A549 (cell line): ENCODE measurements at regions not wholly inside any gene's neighbourhood (a gene's known extent, or its start where the extent isn't known, plus 50 kb on each side); places are given as distances from the start of the nearest gene placed in this dataset.

Source experiments
- ATAC-seq, 2 experiments: fragments of 200-7000 bp in 1 of 2; fragments of >200 bp in 1 of 2; cut with Nextera tagmentation in 1 of 2; cut with Tn5 transposase in 1 of 2; 3 replicates each; pipeline versions ENCODE4 v1.8.0 to v1.9.1; 2018 to 2020; ENCODE audit warnings: mild to moderate bottlenecking in 1 of 2, moderate library complexity in 1 of 2
- CTCF ChIA-PET: fragments of 300-600 bp; sonication (Branson Sonifier 250); formaldehyde crosslinking; extraction: SDS; loops from one replicate; lab custom pipeline; 2021; ENCODE audit warnings: antibody characterized with exemption, inconsistent platforms; lab: Yijun Ruan, JAX
- POLR2A ChIA-PET: fragments of 350-600 bp; formaldehyde crosslinking; extraction: SDS; loops from one replicate; lab custom pipeline; 2021; ENCODE audit warnings: antibody characterized with exemption, inconsistent platforms; lab: Yijun Ruan, JAX
- DNase-seq, 2 experiments: peaks; one replicate each; pipeline versions ENCODE4 v3.0.0 to v3.0.0-alpha.2; 2011 to 2016; ENCODE audit warnings: low read depth in 1 of 2, low spot score in 1 of 2
- FAIRE-seq: peaks from 2 replicates; lab custom pipeline; 2011; peaks lifted over from hg19 to GRCh38; lab: Jason Lieb, UNC
- H3K27ac ChIP-seq, 2 experiments: fragments of >200 bp; sonication (Bioruptor Twin); formaldehyde crosslinking; 3 replicates each; pipeline ENCODE4 v1.5.1; 2016 to 2017
- H3K4me1 ChIP-seq: fragments of >200 bp; sonication (Bioruptor Twin); formaldehyde crosslinking; 3 replicates; pipeline ENCODE4 v1.6.1; 2016
- H3K4me2 ChIP-seq: fragments of >200 bp; sonication (Bioruptor Twin); formaldehyde crosslinking; 3 replicates; pipeline ENCODE4 v1.6.1; 2016
- H3K4me3 ChIP-seq: fragments of >200 bp; sonication (Bioruptor Twin); formaldehyde crosslinking; 3 replicates; pipeline ENCODE4 v1.5.1; 2016
- H3K9me3 ChIP-seq: fragments of >200 bp; sonication (Bioruptor Twin); formaldehyde crosslinking; 3 replicates; pipeline ENCODE4 v1.6.1; 2016
- CBX8 ChIP-seq: fragments of 200-600 bp; sonication (generic); IDR thresholded peaks from 2 replicates; pipeline ENCODE4 v1.6.1; 2016
- EHF ChIP-seq: fragments of 250-450 bp; sonication (Bioruptor Pico); IDR thresholded peaks from 2 replicates; pipeline ENCODE4 v1.5.0; 2020; ENCODE audit warnings: mild to moderate bottlenecking
- EHMT2 ChIP-seq: fragments of 200-600 bp; sonication (generic); IDR thresholded peaks from 2 replicates; pipeline ENCODE4 v1.6.1; 2016; ENCODE audit warnings: antibody characterized with exemption, low read depth, mild to moderate bottlenecking, moderate library complexity
- FOSL2 ChIP-seq, 2 experiments: fragments of 450-650 bp in 1 of 2; fragments of >200 bp in 1 of 2; sonication (Bioruptor Twin) in 1 of 2; formaldehyde crosslinking; IDR thresholded peaks; 2 replicates each; pipeline versions ENCODE4 v1.5.0 to v1.6.1; 2016 to 2020; ENCODE audit warnings: mild to moderate bottlenecking in 1 of 2, moderate library complexity in 1 of 2
- FOXS1 ChIP-seq: fragments of 250-450 bp; sonication (Bioruptor Pico); IDR thresholded peaks from 2 replicates; pipeline ENCODE4 v1.5.0; 2020; ENCODE audit warnings: mild to moderate bottlenecking, moderate library complexity
- HDAC2 ChIP-seq: fragments of 200-600 bp; sonication (generic); IDR thresholded peaks from 2 replicates; pipeline ENCODE4 v1.6.1; 2016
- HES2 ChIP-seq: fragments of >200 bp; sonication (Bioruptor Twin); formaldehyde crosslinking; IDR thresholded peaks from 2 replicates; pipeline ENCODE4 v1.6.1; 2016
- KDM1A ChIP-seq: fragments of 200-600 bp; sonication (generic); IDR thresholded peaks from 2 replicates; pipeline ENCODE4 v1.6.1; 2016; ENCODE audit warnings: low read depth, mild to moderate bottlenecking
- MAZ ChIP-seq: fragments of 150-350 bp; IDR thresholded peaks from 2 replicates; pipeline ENCODE4 v1.6.1; 2014; ENCODE audit warnings: antibody characterized with exemption, low read depth, low read length, borderline replicate concordance
- NR3C1 ChIP-seq: fragments of >200 bp; sonication (Bioruptor Twin); formaldehyde crosslinking; IDR thresholded peaks from 3 replicates; pipeline ENCODE4 v1.6.1; 2017
- PHF8 ChIP-seq: fragments of 200-600 bp; sonication (generic); IDR thresholded peaks from 2 replicates; pipeline ENCODE4 v1.6.1; 2016; ENCODE audit warnings: low read depth, mild to moderate bottlenecking, antibody characterized with exemption, moderate library complexity, borderline replicate concordance
- RAD21 ChIP-seq, 2 experiments: fragments of >200 bp in 1 of 2; sonication (Bioruptor Twin) in 1 of 2; formaldehyde crosslinking in 1 of 2; IDR thresholded peaks in 1 of 2; conservative IDR thresholded peaks in 1 of 2; 2 replicates in 1 of 2; 3 replicates in 1 of 2; pipeline ENCODE4 v1.6.1; 2012 to 2018; ENCODE audit warnings: inconsistent platforms in 1 of 2
- RCOR1 ChIP-seq: fragments of 150-350 bp; IDR thresholded peaks from 2 replicates; pipeline ENCODE4 v1.6.1; 2014; ENCODE audit warnings: antibody characterized with exemption, low read length, low read depth
- REST ChIP-seq: fragments of 200-600 bp; sonication (generic); IDR thresholded peaks from 2 replicates; pipeline ENCODE4 v1.6.1; 2016; ENCODE audit warnings: antibody characterized with exemption, mild to moderate bottlenecking, moderate library complexity
- SMC3 ChIP-seq: fragments of >200 bp; sonication (Bioruptor Twin); formaldehyde crosslinking; IDR thresholded peaks from 3 replicates; pipeline ENCODE4 v1.6.1; 2018; ENCODE audit warnings: inconsistent platforms
- SREBF2 ChIP-seq: fragments of 450-650 bp; IDR thresholded peaks from 2 replicates; pipeline ENCODE4 v1.6.1; 2014; ENCODE audit warnings: mild to moderate bottlenecking, moderate library complexity
- TFCP2L1 ChIP-seq: fragments of 250-450 bp; sonication (Bioruptor Pico); IDR thresholded peaks from 2 replicates; pipeline ENCODE4 v1.5.0; 2021; ENCODE audit warnings: mild to moderate bottlenecking
- TP53 ChIP-seq: fragments of 250-450 bp; sonication (Bioruptor Pico); IDR thresholded peaks from 2 replicates; pipeline ENCODE4 v1.5.0; 2021; ENCODE audit warnings: mild to moderate bottlenecking, moderate library complexity
- ZNF302 ChIP-seq: fragments of 250-450 bp; sonication (Bioruptor Pico); IDR thresholded peaks from 2 replicates; pipeline ENCODE4 v1.9.0; 2021; ENCODE audit warnings: inconsistent platforms, mild to moderate bottlenecking, moderate library complexity
- ZSCAN20 ChIP-seq: fragments of 250-450 bp; sonication (Bioruptor Pico); IDR thresholded peaks from 2 replicates; pipeline ENCODE4 v1.8.0; 2022; ENCODE audit warnings: mild to moderate bottlenecking, moderate library complexity
- WGBS: methylation state at CpG from one replicate; pipeline ENCODE4 v1.1.6; 2017; ENCODE audit errors: missing lambda C conversion rate; 5-methylcytosine and 5-hydroxymethylcytosine counted together
- TF ChIP-seq, protein P1 (sequence below): fragments of >200 bp; sonication (Bioruptor Twin); formaldehyde crosslinking; IDR thresholded peaks from 3 replicates; pipeline ENCODE4 v1.5.1; 2016

DNA sequence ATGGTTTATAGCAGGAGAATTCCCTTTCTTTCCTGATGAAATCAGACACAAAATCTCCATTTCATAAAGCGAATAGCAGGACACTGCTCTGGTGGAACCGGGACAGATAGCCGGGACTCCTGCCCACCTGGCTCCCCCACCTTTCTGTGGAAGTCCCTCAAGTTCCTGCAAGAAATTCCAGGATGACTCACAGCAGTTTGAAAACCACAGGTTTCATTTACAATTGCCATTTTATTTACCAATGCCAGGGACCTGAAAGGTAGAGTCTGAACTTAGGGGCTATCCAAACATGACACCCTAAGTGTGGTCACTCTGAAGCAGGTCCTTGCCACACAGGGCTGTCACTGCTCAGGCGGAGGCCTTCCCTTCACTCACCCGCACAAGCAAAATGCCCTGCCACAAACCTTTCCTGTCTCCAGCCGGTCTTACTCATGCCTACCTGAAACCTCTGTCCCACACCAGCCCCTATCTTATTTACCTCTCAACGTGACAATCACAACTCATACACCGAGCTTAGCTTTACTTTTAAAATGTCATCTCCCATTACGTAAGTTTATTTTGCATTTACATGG lies 63.3 kb upstream of the TAF1L start:
- POLR2A ChIA-PET, result no interaction called here
- H3K9me3 ChIP-seq, result no peaks in the 10 kb centered on the region
- ATAC-seq (no peak), FAIRE-seq (no peak), DNase-seq (no peak)
- TF ChIP-seq MAZ, result no peak
- no peak overlapping the region for H3K4me3 ChIP-seq
- H3K4me2 ChIP-seq, result no peak overlapping the region
- H3K27ac ChIP-seq, result no peak overlapping the region
- H3K4me1 ChIP-seq, result 0 out of 3 replicates have a peak, but pooled peaks cover 4% of the 10 kb centered on the region
- 29% methylated on average over 9 of the region's 9 CpGs for WGBS
- CTCF ChIA-PET, result interaction anchor here (2.6 kb wide), 1 partner anchor 320 kb away, joined by 9 read pairs; no protein-coding TSS in a partner anchor

GRCh38 chr9:32701321-32702022 lies 66.0 kb upstream of the TAF1L start:
- ChIA-PET POLR2A (no interaction called here), CTCF (interaction anchor here (0.6 to 5.2 kb wide), 7 partner anchors 25 to 323 kb away, joined by 3 to 30 read pairs (median 5); no protein-coding TSS in a partner anchor)
- ATAC-seq (peak; percentile 45 to 48; a peak in 3 of 6 replicates), FAIRE-seq (no peak), DNase-seq (peak in 1 of 2 experiments; percentile 35)
- 8% methylated on average over 5 of the region's 5 CpGs for WGBS
- Histone ChIP-seq H3K27ac (peak overlapping the region in 1 of 2 experiments; percentile 36; a peak in 2 of 6 replicates), H3K9me3 (no peaks in the 10 kb centered on the region), H3K4me2 (peak overlapping the region; percentile 28; the same call in 2 of the 3 replicates), H3K4me1 (0 out of 3 replicates have a peak, but pooled peaks cover 4% of the 10 kb centered on the region), H3K4me3 (no peak overlapping the region)
- TF ChIP-seq EHMT2, result no peak
- TF ChIP-seq FOSL2 (IDR thresholded peaks at IDR 0.05), result no peak
- TF ChIP-seq FOSL2 (CRISPR knock-in tag; IDR thresholded peaks at IDR 0.05), result no peak
- TF ChIP-seq PHF8, result no peak
- no peak for TF ChIP-seq KDM1A
- TF ChIP-seq HES2, result no peak
- no peak for TF ChIP-seq RCOR1
- no peak for TF ChIP-seq TFCP2L1
- no peak for TF ChIP-seq REST
- no peak for TF ChIP-seq SMC3
- no peak for TF ChIP-seq SREBF2
- no peak for TF ChIP-seq TP53 (CRISPR knock-in tag)
- no peak for TF ChIP-seq HDAC2
- TF ChIP-seq FOXS1 (CRISPR knock-in tag), result no peak
- TF ChIP-seq EHF (CRISPR knock-in tag), result no peak
- TF ChIP-seq NR3C1, result no peak
- no peak for TF ChIP-seq CBX8
- TF ChIP-seq ZSCAN20 (CRISPR knock-in tag), result no peak
- no peak for TF ChIP-seq MAZ

DNA sequence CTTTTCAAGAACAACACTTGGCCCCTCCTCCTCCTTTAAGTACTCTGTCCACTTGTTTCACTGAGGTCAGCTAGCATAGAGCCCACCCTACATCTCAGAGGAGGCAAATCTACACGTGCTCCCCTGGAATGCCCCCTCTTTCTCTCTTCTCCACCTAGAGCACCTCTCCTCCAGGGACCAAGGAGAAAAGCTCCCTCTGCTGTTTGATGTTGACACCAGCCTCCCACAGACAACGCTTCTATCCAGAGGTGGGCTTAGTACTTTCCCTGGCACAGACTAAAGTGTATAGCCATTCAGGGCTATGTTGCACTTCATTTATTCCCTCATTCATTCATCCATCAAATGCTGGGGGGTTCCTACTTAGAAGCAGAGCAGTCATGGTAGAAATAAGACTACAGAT lies 68.2 kb upstream of the TAF1L start:
- no peak overlapping the region for H3K4me2 ChIP-seq
- WGBS, result 3% methylated on average over 2 of the region's 2 CpGs
- ChIA-PET POLR2A (no interaction called here), CTCF (interaction anchor here (0.6 to 5.2 kb wide), 10 partner anchors 18 to 434 kb away, joined by 3 to 30 read pairs (median 3); no protein-coding TSS in a partner anchor)
- no peak for FAIRE-seq
- TF ChIP-seq SMC3, result peak; percentile 35
- peak; percentile 35 to 39; a peak in 4 of 5 replicates for TF ChIP-seq RAD21 (conservative IDR thresholded peaks at IDR 0.05 in 1 of 2, IDR thresholded peaks at IDR 0.05 in 1 of 2)
- TF ChIP-seq, protein P1, sequence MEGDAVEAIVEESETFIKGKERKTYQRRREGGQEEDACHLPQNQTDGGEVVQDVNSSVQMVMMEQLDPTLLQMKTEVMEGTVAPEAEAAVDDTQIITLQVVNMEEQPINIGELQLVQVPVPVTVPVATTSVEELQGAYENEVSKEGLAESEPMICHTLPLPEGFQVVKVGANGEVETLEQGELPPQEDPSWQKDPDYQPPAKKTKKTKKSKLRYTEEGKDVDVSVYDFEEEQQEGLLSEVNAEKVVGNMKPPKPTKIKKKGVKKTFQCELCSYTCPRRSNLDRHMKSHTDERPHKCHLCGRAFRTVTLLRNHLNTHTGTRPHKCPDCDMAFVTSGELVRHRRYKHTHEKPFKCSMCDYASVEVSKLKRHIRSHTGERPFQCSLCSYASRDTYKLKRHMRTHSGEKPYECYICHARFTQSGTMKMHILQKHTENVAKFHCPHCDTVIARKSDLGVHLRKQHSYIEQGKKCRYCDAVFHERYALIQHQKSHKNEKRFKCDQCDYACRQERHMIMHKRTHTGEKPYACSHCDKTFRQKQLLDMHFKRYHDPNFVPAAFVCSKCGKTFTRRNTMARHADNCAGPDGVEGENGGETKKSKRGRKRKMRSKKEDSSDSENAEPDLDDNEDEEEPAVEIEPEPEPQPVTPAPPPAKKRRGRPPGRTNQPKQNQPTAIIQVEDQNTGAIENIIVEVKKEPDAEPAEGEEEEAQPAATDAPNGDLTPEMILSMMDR, result 0 out of 3 replicates have a peak, but pooled peaks have one; percentile 32
- TF ChIP-seq HDAC2, result no peak
- no peak for TF ChIP-seq ZNF302 (CRISPR knock-in tag)
- H3K9me3 ChIP-seq, result no peaks in the 10 kb centered on the region
- peak in 1 of 2 experiments; percentile 12 for DNase-seq
- H3K4me1 ChIP-seq, result 0 out of 3 replicates have a peak, but pooled peaks cover 3% of the 10 kb centered on the region
- 0 out of 6 replicates have a peak overlapping the region, but pooled peaks of 1 of the 2 experiments have one; percentile 14 for H3K27ac ChIP-seq
- peak in 1 of 2 experiments; percentile 78; a peak in 3 of 6 replicates for ATAC-seq
- no peak overlapping the region for H3K4me3 ChIP-seq
